HUDEP-2 (cell line): ENCODE measurements at regions not wholly inside any gene's neighbourhood (a gene's known extent, or its start where the extent isn't known, plus 50 kb on each side); places are given as distances from the start of the nearest gene placed in this dataset.
"Not testable (repeated sequence)": the region's sequence is repeated elsewhere in the genome, so short reads cannot be mapped to it uniquely, and the experiment has no call there.

ENCODE experiments used
- DNase-seq, 76 experiments: peaks; one replicate each; lab custom pipeline; 2025; ENCODE audit not compliant: unreplicated experiment in 76 of 76; lab: John Stamatoyannopoulos, UW

GRCh38 chr20:26373066-26373465, 676.4 kb upstream of the ZNF337 start:
- not testable (repeated sequence) for DNase-seq

GRCh38 chr20:26354511-26354910, 657.9 kb upstream of the ZNF337 start:
- DNase-seq: no peak

- no peak for DNase-seq
These were observed 650.7 kb upstream of the ZNF337 start for GRCh38 chr20:26347396-26347795.

DNA sequence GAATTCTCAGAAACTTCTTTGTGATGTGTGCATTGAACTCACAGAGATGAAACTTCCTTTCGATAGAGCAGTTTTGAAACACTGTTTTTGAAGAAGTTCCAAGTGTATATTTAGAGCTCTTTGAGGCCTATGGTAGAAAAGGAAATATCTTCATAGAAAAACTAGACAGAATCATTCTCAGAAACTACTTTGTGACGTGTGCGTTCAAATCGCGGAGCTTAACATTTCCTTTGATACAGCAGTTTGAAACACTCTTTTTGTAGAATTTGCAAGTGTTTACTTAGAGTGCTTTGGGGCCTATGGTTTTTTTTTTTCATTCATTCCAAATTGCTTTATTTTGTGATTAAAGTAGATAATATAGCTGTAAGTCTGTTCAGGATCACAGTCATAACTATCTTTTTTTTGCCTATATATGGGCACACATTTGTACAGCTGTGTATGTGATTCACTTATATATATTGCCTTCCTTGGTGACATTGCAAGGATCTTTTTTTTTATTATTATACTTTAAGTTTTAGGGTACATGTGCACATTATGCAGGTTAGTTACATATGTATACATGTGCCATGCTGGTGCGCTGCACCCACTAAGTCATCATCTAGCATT, 643.9 kb upstream of the ZNF337 start:
- not testable (repeated sequence) for DNase-seq

- no peak for DNase-seq
These were observed 627.5 kb upstream of the ZNF337 start for GRCh38 chr20:26324177-26324576.

GRCh38 chr20:26315054-26315453, 618.4 kb upstream of the ZNF337 start:
- no peak for DNase-seq

GRCh38 chr20:26309720-26310119, 613.1 kb upstream of the ZNF337 start:
- not testable (repeated sequence) for DNase-seq

DNA sequence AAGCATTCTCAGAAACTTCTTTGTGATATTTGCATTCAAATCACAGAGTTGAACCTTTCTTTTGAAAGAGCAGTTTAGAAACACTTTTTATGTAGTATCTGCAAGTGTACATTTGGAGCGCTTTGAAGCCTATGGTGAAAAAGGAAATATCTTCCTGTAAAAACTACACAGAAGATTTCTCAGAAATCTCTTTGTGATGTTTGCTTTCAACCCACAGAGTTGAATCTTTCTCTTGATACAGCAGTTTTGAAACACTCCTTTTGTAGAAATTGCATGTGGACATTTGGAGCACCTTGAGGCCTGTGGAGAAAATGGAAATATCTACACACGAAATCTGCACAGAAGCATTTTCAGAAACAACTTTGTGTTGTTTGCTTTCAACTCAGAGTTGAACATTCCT, 612.3 kb upstream of the ZNF337 start:
- no peak for DNase-seq

GRCh38 chr20:26295006-26295405, 598.4 kb upstream of the ZNF337 start:
- no peak for DNase-seq

DNA sequence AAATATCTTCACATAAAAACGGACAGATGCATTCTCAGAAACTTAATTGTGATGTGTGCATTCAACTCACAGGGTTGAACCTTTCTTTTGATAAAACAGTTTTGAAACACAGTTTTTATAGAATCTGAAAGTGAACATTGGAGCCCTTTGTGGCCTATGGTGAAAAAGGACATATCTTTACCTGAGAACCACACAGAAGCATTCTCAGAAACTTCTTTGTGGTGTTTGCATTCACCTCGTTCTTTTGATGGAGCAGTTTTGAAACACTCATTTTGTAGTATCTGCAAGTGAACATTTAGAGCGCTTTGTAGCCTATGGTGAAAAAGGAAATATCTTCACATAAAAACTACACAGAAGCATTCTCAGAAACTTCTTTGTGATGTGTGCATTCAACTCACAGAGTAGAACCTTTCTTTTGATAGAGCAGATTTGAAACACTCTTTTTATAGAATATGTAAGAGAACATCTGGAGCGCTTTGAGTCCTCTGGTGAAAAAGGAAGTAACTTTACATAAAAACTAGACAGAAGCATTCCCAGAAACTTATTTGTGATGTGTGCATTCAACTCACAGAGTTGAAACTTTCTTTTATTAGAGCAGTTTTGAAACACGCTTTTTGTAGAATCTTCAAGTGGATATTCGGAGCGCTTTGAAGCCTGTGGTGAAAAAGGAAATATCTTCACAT, 591.9 kb upstream of the ZNF337 start:
- DNase-seq: not testable (repeated sequence)

GRCh38 chr20:26279238-26279637, 582.6 kb upstream of the ZNF337 start:
- DNase-seq: no peak

GRCh38 chr20:26277339-26277738, 580.7 kb upstream of the ZNF337 start:
- no peak for DNase-seq

DNA sequence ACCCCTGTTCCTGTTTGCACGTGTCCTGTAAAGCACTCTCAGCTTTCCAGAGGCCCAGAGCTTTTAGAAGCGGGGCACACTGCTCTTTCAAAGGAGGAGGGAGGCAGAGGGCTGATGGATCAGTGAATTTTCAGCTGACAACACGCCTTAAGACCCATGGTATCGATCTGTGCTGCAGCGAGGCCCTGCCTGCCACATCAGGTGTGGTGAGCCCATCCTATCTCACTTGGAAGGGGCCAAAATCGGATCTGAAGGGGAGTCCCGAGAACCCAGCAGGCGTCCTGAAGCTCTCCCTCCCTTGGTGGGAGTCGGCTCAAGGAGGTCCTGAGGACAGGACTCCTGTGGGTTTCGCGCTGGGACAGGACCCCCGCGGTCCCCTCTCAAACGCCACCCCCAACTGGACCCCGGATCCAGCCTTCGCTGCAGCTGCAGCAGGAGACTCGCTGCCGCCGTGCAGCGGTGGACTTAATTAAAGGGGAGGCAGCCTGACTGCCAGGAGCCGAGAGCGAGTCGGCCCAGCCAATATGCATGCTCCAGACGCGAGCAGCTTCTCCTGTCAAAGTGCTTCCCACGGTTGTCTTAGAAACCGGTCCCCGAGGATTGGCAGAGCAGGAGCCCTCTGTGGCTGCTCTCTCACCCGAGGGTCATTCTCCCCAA, 580.0 kb upstream of the ZNF337 start:
- no peak for DNase-seq

GRCh38 chr20:26268762-26269161, 572.1 kb upstream of the ZNF337 start:
- DNase-seq: not testable (repeated sequence)

- DNase-seq: not testable (repeated sequence)
These were observed 564.3 kb upstream of the ZNF337 start for GRCh38 chr20:26260925-26261324.

GRCh38 chr20:26252311-26252975, 555.8 kb upstream of the ZNF337 start:
- DNase-seq: not testable (repeated sequence)

DNA sequence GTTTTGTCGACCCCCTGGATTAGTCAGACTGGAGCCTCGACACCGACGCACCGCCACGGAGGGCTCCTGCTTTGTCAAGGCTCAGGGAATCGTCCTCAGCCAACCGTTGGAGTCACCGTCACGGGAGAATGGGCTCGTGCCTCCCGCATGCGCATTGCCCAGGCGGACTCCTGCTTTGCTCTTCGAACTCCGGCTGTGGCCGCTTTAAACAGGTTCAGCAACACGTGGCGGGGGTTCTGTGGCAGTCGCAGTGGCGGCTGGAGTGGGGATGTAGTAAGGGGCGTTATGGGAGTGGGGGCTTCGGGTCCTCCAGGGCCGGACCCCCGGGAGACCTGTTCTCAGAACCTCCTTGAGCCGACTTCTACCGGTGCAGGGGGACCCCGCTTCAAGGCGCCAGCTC, 554.7 kb upstream of the ZNF337 start:
- DNase-seq: not testable (repeated sequence)

DNA sequence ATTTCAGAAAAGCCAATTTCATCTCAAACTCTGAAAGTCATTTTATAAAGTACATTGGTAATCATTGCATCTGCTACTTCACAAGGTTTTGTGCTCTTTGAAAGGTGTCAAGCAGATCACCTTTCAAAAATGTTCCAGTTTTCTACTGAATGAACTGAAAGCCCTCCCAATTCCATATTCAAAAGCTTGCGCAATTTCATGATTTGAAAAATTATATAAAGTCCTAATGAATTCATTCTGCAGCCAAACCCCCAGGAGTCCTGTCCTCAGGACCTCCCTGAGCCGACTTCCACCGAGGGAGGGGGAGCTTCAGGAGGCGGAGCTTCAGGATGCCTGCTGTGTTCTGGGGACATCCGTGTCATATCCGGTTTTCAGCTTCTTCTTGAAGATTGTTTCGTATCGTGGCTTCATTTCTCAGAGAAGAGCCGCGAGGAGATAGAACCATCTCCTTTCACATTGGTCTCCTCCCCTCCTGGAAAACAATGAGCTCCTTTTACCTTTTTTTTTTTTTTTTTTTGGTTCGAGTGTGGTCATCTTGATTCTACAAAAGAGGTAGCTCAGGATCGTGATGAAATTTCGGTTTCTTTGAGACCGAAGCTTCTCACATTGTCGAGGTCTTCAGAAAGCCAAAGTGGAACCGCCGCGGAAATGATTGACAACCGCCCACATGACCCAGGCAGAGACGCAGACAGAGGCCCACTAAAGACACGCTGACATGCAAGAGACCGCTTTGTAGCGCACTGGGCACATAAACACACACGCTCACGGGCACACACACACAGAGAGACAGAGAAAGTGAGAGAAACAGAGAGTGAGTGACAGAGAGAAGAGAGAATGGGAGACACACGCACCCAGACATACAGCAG, 553.8 kb upstream of the ZNF337 start:
- not testable (repeated sequence) for DNase-seq

GRCh38 chr20:26243731-26244130, 547.1 kb upstream of the ZNF337 start:
- no peak for DNase-seq

DNA sequence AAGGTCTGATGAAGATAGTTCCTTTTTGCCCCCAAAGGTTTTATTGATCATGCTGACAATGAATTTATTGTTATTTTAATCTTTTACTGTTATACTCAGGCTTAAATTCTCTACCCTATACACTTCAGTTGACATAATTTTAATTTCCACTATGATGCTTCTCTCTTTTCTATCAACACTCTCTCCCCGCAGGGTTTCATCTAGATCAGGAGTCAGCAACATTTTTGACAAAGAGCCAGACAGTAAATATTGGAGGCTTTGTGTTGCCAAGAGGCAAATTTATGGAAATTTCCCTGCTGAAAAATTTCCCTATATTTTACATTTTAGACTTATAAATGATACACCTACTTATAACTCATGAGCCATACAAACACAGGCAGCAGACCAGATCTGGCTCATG, 524.0 kb upstream of the ZNF337 start:
- not testable (repeated sequence) for DNase-seq
